Hindlimb muscle (tissue), 1 donor: ENCODE measurements at regions not wholly inside any gene's neighbourhood (a gene's known extent, or its start where the extent isn't known, plus 50 kb on each side); places are given as distances from the start of the nearest gene placed in this dataset.

Experiments used
- DNase-seq: peaks from one replicate; pipeline ENCODE4 v3.0.0-alpha.2; 2013

DNA sequence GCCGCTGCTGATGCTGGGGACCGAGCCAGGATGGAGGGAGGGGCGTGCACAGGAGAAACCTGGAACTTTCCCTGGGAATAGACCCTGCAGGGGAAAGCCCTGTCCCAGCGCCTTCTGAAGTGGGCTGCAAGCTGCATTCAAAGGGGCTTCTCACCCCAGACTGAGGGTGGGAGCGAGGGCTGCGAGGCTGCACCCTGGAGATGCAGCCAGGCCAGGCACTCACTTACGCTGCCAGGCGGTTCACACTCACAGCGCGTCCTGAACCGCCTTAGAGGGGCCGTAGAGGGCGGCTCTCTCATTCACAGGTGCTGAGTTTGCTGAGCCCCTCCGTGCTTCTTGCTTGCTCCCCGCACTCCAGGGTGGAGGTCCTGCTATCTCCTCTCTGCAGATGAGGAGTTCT, 208.5 kb upstream of the C14orf180 start:
- DNase-seq: no peak

DNA sequence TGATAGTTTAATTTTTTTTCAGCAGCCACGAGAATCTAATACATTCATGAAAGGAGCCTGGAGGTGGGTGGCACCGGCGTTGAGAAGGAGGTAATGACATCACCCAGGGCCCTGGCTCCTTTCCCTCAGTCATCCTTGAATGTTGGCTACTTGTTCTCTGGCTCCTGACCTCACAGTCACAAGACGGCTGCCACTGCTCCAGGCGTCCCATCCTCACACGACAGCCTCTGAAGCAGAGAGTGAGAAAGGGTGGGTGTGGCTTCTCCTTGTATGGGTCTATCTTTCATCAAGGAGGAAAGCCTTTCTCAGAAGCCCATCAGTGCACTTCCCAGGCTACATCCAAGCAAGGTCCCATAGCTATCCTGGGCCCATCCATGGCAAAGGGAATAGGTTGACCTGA, 207.6 kb upstream of the C14orf180 start:
- DNase-seq: no peak

DNA sequence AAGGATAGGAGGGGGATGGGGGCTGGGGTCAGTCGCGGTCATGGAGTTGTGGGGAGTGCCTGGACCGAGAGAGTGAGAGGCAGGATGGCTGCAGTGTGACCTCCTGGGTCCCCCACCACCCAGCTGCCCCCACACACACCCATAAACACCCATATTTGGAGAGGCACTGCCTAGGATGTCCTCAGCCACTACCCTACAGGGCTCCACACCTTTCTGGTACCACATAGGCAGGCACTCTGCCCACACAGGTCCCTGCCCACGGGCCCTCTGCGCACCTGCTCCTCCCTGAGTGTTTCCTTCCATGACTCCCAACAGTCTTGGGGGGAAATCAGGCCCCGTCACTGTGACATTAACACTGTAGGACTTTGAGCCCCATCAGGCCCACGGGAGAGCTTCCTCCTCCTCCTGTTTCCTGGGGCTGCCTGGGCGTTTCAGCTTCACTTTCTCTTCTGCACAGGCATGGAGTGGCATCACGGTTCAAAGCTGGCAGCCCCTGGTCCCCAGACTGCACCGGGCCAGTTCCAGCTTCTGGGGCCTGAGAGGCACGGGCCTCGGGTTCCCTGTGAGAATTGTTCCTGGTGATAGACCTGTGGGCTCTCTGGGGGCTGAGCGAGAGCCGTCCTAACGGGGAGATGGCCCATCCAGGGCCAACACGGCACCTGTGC, 207.0 kb upstream of the C14orf180 start:
- no peak for DNase-seq

DNA sequence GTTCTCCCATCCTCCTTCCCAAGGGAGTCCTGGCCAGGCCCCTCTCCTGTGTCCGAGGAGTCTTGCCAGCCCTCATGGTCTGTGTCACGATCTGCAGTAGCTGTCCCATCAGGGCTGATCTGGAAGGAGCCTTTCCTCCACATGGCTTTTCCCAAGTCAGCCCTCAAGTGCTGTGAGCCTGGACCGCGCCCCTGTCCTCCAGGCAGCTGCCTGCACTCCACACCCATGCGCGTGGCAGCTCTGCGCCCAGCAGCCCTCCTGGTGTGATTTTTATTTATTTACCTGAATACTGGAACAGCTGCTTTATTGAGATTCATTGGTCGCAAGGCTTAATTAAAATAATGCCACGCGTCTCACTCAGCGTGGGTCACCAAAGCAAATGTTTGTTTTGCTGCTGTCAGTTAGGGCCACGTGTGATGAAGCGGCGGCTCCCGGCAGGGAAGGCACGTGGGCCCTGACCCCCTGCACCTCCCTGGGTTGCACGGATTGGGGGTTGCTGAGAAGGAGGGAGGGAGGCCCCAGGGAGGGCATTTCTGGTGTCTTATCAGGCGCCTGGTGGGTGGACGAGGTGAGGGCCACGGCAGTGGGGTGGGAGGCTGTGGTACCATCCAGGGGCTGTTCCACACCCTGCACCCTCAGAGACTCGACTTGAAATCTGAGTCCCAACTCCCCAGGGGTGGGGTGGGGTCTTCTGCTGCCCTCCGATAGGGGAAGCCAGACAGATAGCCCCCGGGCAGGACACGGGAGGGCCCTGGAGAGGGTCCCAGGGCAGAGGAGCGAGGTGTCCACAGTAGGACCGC, 206.3 kb upstream of the C14orf180 start:
- no peak for DNase-seq

- DNase-seq: no peak
These were observed 205.5 kb upstream of the C14orf180 start for GRCh38 chr14:104373855-104374717.

GRCh38 chr14:104374718-104375080, 204.9 kb upstream of the C14orf180 start:
- DNase-seq: no peak

GRCh38 chr14:104375551-104376201, 203.9 kb upstream of the C14orf180 start:
- no peak for DNase-seq

GRCh38 chr14:104376202-104377140, 203.1 kb upstream of the C14orf180 start:
- no peak for DNase-seq

DNA sequence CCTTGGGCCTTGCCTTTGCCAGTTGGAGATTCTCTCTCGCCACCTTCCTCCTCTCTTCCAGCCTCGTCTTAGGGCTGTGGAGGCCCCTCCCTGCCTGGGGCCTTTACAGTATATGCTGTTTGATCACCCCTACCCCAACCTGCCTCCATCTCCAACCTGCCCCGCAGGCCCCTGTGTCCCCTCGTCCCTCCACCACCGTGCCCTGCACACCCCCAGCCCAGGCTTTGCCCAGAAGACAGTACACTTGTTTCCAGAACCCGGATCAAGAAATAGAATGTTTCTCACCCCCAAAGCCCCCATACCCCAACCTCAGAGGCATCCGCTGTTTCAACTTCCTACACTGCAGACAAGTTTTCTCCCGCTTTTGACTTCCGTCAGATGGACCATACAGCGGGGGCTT, 202.3 kb upstream of the C14orf180 start:
- DNase-seq: no peak

DNA sequence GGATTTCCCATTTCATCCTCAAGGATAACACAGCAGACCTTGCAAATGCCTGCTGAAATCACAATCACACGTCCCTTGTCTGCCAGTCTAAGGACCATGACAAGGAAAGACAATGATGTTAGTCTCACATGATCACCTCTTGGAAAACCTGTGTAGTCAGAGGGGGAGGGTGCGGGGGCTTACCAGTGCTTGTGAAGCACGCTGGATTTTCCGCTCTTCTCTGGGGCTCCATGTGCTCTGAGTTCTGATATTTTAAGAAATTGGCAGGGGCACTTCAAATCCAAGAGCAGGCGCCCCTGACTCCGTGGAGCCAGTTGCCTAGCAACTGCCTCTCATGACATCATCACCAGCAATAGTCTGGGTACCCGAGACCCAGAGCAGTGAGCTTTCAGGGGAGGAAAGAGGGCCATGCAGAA, 200.9 kb upstream of the C14orf180 start:
- no peak for DNase-seq

- DNase-seq: no peak
These were observed 197.0 kb upstream of the C14orf180 start for GRCh38 chr14:104382361-104383087.

DNA sequence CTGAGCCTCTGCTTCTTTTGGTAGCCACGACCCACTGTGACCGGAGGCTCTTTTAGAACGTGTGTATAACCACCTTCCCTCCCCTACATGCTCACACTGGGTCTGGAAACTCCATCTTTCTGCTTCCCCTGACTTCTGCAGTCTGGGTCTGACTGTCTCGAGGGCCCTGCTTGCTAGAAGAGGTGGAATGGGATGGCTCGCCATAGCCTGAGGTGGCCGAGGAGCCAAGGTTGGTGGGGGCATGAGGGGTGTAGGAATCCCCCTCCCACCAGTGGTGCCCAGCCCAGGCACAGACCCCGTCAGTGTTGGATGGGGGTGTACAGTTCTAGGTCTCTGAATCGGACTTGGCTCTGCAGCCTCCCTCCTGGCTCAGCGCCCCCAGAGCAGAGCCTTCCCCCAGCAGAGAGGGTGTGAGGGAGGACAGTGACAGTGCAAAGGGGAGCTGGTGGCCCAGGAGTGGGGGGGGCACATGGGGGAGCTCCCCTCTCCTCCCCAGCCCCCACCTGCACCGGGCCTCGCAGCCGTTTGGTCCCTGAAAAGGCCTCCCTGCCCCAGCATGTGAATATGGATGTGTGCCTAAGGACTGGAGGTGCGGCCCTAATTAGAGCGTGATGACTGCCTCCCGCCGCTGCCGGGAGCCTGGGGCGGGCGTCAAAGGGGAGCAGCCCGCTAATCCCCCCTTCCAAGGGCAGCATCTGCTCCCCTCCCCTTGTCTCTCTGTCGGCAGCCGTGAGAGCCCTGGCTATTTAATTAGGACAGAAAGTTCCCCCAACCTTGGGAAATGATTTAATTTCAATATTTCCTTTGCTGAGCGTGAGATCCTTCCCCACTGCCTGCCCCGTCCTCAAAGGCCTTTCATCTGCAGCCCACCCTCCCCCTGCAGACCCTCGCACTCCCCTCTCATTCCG, 196.2 kb upstream of the C14orf180 start:
- no peak for DNase-seq

DNA sequence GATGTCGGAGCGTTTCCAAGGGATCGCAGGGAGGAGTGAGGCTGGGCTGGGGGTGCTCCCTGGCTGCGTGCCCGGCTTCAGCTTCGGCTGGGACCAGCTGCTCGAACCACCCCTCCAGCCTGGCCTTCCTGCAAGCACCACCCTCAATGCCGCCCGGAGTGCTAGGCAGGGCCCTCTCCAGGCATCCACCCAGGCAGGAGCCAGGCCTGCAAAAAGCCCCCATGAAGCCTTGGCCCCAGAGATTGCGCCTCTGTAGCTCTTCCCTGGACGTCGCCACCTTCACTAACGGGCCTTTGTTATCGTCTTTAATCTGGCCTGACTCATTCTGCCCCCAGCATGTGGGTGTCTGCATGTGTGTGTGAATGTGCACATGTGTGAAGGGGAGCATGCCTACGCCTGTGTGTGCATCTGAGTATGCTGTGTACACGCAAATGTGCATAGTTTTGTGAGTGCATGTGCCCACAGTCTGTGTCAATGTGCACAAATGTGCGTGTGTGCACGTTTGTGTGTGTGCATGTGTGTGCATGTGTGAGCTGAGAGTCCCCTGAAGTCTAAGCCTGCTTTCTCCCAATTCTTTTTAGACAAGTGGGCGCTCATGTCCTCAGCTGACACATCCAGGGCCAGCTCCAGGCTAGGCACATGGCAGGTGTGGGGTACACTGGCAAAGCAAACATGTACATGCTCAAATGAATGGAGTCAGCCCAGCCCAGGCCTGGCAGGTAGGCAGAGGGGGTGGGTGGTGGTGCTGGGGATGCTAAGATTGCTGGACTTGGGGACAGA, 195.4 kb upstream of the C14orf180 start:
- no peak for DNase-seq

- no peak for DNase-seq
These were observed 194.8 kb upstream of the C14orf180 start for GRCh38 chr14:104384776-104385071.

DNA sequence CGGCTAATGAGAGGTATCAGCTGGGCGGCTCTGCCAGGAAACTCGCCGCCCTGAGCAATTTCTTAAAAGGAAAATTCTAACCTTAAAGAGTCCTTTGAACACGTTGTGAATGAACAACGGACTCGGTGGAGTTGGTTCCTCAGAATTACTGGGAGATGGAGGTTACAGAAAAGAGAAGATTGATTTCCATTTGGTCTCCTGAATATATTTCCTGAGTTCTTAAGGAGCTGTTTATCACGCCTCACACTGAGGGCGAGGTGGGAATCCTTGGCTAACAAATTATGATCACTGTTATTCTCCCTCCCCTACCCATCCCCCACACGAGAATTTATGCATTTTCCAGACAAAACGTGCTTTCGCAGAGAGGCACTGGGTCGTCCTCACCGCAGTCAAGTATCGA, 194.5 kb upstream of the C14orf180 start:
- no peak for DNase-seq

- DNase-seq: no peak
These were observed 193.9 kb upstream of the C14orf180 start for GRCh38 chr14:104385531-104386101.

GRCh38 chr14:104386151-104386841, 193.3 kb upstream of the C14orf180 start:
- DNase-seq: no peak
